Astrocyte of the cerebellum (primary cell): ENCODE measurements at regions not wholly inside any gene's neighbourhood (a gene's known extent, or its start where the extent isn't known, plus 50 kb on each side); places are given as distances from the start of the nearest gene placed in this dataset.
A peak's percentile ranks its signal among the peaks of the same experiment; 100 is the strongest.

Source experiments
- DNase-seq: peaks from one replicate; pipeline ENCODE4 v3.0.0-alpha.2; 2011; ENCODE audit warnings: low read depth
- H3K4me3 ChIP-seq: 2 replicates; pipeline ENCODE4 v1.5.1; 2011; ENCODE audit warnings: mild to moderate bottlenecking, low read depth, low read length, moderate library complexity
- in situ Hi-C: cut with HindIII; loops from 2 replicates; pipeline ENCODE4 v1.10.0; 2017; ENCODE audit warnings: low sequenced_read_pairs
- TF ChIP-seq, protein P1 (sequence below): IDR thresholded peaks from 2 replicates; pipeline ENCODE4 v1.5.1; 2012; ENCODE audit warnings: low read length, low read depth, moderate library complexity, mild to moderate bottlenecking; ENCODE audit errors: missing control alignments

DNA sequence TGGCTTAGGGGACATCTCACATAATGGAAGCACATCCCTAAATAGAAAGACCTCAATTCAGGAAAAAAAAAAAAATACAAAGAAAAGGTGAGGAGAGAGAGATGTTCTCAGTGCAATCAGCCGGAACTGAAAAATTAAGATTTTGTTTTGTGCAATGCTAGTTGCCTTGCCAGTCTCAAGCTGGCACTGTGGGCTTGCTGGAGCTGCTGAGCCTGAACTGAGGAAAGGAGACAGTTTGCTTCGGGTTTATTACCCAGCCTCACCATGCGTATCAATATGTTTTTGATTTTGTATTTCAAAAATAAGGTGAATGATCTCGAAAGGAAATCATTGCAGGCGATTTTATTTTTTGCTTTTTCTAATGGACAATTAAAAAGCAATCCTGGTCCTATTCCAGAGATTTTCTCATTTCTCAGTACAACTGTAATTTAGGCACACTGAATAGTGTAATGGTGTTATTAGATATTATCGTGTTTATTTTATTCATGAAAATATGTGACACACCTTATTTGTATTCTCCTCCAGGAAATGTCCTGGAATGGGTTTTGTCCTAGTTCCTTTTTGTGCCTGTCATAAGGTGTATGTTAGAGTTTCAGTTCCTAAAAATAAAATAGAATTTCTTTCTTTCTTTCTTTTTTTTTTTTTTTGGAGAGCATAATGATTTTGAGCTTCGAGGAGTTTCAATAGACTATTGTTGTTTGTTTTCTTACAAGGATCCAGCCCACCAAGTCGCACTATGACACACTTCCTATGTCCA, 72.8 kb upstream of the ZEB2 start:
- TF ChIP-seq, protein P1, sequence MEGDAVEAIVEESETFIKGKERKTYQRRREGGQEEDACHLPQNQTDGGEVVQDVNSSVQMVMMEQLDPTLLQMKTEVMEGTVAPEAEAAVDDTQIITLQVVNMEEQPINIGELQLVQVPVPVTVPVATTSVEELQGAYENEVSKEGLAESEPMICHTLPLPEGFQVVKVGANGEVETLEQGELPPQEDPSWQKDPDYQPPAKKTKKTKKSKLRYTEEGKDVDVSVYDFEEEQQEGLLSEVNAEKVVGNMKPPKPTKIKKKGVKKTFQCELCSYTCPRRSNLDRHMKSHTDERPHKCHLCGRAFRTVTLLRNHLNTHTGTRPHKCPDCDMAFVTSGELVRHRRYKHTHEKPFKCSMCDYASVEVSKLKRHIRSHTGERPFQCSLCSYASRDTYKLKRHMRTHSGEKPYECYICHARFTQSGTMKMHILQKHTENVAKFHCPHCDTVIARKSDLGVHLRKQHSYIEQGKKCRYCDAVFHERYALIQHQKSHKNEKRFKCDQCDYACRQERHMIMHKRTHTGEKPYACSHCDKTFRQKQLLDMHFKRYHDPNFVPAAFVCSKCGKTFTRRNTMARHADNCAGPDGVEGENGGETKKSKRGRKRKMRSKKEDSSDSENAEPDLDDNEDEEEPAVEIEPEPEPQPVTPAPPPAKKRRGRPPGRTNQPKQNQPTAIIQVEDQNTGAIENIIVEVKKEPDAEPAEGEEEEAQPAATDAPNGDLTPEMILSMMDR = no peak
- in situ Hi-C loops = no loop called here

DNA sequence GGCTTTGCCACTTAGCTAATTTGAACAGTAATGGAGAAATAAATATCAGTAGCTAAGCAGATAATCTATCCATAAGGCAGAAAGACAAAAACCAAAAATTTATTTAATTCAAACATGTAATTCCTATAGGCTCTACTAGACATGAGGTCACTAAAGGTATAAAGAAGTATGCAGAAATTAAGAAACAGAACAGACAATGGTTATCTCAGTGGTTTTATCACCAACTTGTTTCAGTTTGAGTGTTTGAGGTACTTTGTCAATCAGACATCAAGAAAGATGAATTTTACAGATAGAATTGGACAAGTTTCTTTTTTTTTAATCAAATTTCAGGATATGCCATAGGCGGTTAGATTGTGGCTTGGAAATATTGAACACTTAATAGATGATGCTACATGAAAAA, 67.4 kb upstream of the ZEB2 start:
- in situ Hi-C loops = no loop called here
- H3K4me3 ChIP-seq = no peak overlapping the region
- TF ChIP-seq, protein P1 = no peak
- no peak for DNase-seq

More for the DNA sequence above, 72.8 kb upstream of the ZEB2 start:
- DNase-seq = no peak
- no peak overlapping the region for H3K4me3 ChIP-seq

DNA sequence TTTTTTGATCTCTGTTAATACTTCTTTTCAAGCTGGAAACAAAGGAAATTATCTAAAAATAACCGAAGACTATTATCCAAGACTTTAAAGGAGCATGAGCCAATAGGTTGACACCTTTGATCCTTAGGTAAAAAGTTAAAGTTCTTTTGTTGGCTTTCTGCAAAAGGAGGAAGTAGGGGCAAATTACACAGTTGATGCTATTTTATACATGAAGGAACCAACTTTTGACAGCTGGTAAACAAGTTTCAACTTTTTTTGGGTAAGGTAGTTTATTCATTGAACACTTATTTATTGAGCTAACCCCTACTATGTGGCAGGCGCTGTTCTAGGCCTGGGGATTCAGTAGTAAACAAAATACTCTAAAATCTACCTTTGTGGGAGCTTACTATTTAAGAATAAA, 66.6 kb upstream of the ZEB2 start:
- DNase-seq = no peak
- in situ Hi-C loops = no loop called here
- H3K4me3 ChIP-seq = no peak overlapping the region
- TF ChIP-seq, protein P1 = no peak

DNA sequence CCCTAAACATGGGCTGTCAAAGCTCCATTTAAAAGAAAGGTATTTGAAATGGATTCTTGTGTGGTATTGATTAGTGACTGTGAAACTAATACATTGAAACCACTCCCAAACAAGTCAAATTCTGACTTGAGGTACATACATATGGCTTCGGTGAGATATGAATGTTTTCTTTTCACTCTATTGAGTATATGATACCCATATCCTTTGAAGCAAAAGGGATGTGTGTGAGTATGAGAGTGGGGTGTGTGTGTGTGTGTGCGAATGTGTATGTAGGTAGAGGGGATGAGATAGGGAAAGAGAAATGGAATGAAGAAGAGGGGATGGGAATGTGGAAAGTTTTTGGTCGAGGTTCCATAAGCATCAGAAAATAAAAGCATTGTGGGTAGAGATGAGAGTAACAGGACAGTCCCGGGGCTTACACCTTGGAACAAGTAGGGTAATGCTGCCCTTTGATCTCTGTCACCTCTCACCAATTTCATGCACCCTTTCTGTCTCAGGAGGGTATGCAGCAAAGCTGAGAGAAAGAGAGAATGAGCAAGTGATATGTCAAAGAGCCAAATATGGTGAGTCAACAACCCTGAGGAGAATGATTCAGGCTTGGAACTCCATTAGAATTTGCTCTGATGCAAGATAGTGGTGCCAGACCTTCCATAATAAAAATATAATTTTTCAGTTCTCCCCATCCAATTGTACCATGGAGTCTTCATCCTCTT, 64.0 kb upstream of the ZEB2 start:
- TF ChIP-seq, protein P1 = no peak
- DNase-seq = peak; percentile 61
- in situ Hi-C loops = no loop called here
- H3K4me3 ChIP-seq = no peak overlapping the region

DNA sequence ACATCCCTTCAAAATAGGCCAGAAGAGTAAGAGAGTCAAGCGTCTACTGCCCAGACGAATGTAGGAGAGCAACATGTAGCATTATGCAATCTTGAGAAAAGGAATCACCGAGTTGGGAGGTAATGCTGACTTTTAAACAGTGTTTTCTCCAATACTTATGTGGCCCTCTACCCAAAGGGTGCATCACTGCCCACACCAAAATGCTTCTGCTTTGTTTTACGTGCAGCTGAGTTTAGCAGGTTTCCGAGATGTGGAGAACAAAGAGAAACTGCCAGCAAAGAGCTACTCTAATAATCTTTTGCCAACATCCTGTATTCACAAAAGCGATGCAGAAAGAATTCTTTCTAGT, 63.4 kb upstream of the ZEB2 start:
- TF ChIP-seq, protein P1 = no peak
- H3K4me3 ChIP-seq = no peak overlapping the region
- in situ Hi-C loops = no loop called here
- no peak for DNase-seq

DNA sequence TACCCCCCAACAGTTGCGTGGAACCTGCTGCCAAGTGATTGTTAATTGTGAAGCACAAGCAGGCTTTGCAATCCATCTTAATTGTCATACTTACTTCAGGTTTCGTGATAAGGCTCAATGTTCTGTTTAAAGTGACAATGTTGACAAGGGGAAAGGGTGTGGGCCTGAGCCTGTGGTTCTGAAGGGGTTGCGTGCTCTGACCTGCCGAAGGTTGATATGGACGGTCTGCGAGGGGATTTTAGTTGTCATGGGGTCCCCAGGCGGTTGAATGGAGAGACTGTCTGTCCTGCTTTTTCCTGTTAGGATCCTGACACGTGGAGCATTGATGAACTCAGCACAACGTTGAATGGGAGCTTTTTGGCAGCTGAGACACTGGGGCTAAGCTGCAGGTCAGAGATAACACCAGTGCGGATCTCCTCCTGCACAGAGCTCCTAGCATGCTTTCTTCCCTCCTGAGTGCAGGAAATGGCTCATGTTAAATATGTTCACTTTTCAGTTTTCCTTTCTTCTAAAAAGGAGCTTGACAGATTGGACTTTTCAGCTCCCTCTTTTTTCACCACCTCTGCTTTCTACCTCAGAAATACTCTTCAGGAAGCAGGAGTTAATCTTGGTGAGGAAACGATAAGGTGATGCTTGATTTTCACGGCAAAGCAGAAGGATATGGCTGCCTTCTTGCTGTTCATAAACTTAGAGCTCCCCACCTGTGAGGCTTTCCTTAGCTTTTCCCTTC, 62.9 kb upstream of the ZEB2 start:
- in situ Hi-C loops = no loop called here

More for the DNA sequence above, 62.9 kb upstream of the ZEB2 start:
- TF ChIP-seq, protein P1 = no peak
- DNase-seq = no peak
- H3K4me3 ChIP-seq = no peak overlapping the region
